ENCODE measurements at regions not wholly inside any gene's neighbourhood (a gene's known extent, or its start where the extent isn't known, plus 50 kb on each side); places are given as distances from the start of the nearest gene placed in this dataset.

DNA sequence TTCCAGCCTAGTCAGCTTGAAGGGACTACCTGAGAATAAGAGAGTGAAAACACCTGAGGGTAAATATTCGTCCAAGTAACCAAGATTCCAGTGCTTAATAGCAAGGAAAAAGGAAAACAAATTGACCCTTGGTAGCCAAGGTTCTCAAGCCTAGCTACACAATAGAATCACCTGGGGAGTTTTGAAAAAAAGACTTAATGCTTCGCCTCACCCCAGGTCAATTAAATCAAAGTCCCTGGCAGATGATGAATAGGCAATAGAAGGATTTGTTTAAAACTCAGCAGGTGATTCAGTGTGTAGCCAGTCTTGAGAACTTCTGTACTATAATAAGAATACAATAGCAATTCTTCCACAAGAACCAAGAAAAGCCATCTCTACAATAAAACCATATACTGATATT is 500.2 kb downstream of the XIRP2 start:
- TF ChIP-seq, protein P1, sequence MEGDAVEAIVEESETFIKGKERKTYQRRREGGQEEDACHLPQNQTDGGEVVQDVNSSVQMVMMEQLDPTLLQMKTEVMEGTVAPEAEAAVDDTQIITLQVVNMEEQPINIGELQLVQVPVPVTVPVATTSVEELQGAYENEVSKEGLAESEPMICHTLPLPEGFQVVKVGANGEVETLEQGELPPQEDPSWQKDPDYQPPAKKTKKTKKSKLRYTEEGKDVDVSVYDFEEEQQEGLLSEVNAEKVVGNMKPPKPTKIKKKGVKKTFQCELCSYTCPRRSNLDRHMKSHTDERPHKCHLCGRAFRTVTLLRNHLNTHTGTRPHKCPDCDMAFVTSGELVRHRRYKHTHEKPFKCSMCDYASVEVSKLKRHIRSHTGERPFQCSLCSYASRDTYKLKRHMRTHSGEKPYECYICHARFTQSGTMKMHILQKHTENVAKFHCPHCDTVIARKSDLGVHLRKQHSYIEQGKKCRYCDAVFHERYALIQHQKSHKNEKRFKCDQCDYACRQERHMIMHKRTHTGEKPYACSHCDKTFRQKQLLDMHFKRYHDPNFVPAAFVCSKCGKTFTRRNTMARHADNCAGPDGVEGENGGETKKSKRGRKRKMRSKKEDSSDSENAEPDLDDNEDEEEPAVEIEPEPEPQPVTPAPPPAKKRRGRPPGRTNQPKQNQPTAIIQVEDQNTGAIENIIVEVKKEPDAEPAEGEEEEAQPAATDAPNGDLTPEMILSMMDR (IDR thresholded peaks at IDR 0.05) = no peak
- TF ChIP-seq POLR2A (IDR thresholded peaks at IDR 0.05) = no peak
